HCEC 1CT (cell line): ENCODE measurements at regions not wholly inside any gene's neighbourhood (a gene's known extent, or its start where the extent isn't known, plus 50 kb on each side); places are given as distances from the start of the nearest gene placed in this dataset.

Experiments used
- DNase-seq: peaks from one replicate; pipeline ENCODE4 v3.0.0-alpha.2; 2017

DNA sequence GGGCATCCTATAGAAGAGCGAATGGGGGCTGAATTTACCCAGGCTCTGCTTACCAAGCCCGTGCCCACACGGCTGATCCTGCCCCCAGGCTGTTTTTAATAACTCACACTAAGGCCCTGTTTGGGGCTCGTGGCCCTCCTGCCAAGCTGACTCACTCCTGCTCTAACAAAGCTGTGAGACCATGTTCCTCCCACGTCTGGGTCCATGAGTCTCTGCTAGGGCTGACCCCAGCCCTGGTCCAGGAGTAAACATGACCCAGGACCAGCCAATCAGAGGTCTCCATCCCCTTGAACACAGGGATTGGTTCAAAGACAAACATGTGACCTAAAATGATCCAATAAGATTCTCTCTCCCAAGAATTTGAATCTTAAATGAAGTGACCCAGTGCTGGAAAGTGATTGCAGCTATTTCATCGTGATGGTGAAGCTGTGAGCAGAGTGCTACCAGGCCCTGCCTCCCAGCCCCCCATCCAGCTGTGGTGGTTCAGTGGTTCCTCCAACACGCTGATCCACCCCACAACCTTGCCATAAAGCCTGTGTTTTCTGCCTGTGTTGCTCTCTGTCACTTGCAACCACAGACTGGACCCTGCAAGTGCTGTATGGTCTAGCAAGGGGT is 57.2 kb downstream of the C16orf82 start:
- no peak for DNase-seq

DNA sequence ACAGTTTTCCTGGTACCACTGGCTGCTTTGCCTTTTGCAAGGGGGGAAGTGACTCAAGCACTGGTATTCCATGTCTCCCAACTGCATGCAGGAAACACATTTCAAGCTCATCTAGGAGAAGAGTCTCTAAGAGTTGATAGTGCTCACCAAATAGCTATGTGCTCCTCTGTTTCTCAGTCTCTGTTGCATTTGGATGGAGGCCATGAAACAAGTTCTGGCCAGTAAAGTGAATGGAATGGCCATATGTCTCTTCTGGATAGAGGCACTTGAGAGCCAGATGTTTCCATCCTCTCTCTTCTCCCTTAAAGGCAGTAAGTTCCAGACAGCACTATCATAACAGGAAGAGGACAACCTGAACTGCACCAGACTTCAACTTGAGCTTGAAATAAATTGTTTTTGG is 60.6 kb downstream of the C16orf82 start:
- DNase-seq: peak; percentile 43

- no peak for DNase-seq
Measured at GRCh38 chr16:27129401-27129800, 62.7 kb downstream of the C16orf82 start.

DNA sequence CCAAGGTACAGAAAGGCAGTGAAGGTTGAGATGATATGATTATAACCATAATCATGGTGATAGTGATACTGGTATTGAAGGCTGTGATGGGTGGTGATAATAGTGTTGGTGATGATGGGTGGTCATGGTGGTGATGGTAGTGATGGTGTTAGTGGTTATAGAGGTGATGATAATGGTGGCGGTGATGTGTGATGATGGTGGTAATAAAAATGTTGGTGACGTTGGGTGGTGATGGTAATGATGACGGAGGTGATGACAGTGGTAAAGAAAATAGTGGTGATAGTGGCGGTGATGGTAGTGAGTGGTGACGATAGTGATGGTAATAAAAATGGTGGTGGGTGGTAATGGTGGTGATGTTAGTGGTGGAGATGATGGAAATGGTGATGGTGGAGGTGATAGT is 65.1 kb upstream of the KDM8 start:
- no peak for DNase-seq

DNA sequence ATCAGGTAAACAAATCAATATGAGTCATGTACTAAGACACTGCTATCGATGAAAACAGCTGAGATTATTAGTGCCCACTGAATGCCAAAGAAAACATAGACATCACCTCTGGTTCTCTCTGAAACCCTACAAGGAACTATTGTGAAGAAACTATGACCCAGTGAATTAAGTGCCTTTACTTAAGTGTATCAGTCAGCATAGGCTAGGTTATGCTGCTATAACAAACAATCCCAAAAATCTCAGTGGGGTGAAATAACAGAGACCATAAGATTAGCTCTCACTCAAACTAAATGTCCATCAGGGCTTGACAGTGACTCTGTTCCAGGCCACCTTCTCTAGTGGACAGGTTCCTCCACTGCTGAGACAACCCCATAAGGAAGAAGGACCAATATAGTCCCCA is 57.7 kb upstream of the KDM8 start:
- no peak for DNase-seq

- DNase-seq: no peak
Measured at GRCh38 chr16:27149986-27150385, 53.3 kb upstream of the KDM8 start.

DNA sequence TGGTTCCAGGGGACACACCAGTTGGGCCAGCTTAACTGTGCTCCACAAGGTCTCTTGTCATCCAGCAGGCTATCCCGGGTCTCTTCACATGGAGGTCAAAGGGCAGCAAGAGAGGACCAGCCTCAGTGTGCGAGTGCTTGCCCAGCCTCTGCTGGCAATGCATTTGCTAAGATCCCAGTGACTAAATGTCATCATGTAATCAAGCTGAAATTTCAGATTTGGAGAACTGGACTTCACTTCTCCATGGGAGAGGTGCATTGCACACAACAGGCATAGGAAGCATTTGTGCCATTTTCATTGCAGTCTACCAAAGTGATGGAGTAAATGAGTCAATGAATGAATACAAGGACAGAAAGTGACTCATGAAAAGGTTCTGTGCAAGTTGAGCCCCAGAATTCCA is 51.2 kb upstream of the KDM8 start:
- DNase-seq: no peak

- DNase-seq: no peak
Measured at GRCh38 chr16:27152801-27153200, 50.5 kb upstream of the KDM8 start.
